KBM-7 (cell line): ENCODE measurements at regions not wholly inside any gene's neighbourhood (a gene's known extent, or its start where the extent isn't known, plus 50 kb on each side); places are given as distances from the start of the nearest gene placed in this dataset.
"Not testable (repeated sequence)": the region's sequence is repeated elsewhere in the genome, so short reads cannot be mapped to it uniquely, and the experiment has no call there.

ENCODE experiments used
- DNase-seq: peaks from one replicate; pipeline ENCODE4 v3.0.0-alpha.2; 2015
- in situ Hi-C: fragments of 300-500 bp; cut with MboI; formaldehyde crosslinking; loops from 2 replicates; pipeline ENCODE4 v1.14.3; 2020; ENCODE audit warnings: low sequenced_read_pairs, low pct_unique_long_range_greater_than_20kb, mixed read lengths

DNA sequence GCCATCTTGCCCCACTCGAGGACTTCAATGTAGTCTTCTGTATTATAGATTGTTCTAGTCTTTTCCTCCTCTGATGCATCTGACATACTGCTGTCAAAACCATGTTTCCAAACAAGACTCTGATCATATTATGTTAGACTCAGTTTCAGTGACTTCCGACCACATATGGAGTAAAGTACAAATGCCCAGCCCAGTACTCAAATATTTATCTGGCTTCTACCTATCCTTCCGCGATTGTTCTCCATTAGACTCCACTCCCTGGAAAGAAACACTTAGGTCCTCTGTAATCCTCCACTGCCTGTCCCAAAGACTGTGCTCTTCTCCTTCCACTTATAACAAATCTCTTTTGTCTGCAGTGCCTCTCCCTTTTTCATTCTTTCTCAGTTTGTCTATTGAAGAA is 439.5 kb downstream of the EFNB2 start:
- in situ Hi-C loops = no loop called here
- no peak for DNase-seq

DNA sequence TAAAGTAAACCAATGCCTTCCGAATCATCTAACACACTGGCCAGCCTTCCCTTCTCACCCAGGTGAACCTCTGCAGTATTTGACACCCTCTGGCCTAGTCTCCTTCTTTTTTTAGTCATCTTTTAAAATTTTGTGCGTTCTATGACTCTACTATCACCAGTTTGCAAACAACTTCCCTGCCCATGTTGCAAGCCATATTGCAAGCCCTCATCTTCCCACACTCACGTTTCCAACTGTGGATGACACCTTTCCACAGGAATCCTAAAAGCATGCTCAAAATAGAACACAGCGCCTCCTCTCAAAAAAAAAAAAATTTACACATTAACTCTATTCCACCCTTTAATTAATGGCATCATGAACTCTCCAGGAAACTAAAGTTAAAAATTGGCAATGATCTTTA is 440.1 kb downstream of the EFNB2 start:
- in situ Hi-C loops = no loop called here

DNA sequence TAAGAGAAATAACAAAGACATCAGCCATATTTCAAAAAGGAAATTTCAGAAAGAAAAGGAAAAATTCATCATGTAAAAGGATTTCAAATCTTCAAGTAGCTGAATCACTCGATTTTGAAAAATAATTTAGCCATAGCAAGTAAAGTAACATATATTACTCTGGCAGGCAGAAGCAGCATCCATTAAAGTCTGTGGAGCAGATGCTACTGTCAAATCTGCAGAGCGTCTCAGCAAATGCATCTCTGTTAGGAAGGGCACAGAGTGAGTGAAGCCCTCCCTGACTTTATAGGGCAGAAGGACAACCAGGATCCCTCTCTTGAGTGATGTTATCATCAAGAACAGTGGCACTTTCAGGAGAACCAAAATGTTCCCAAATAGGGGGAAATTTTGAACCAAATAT is 445.5 kb downstream of the EFNB2 start:
- DNase-seq = no peak
- in situ Hi-C loops = no loop called here

More for the DNA sequence above, 440.1 kb downstream of the EFNB2 start:
- no peak for DNase-seq

DNA sequence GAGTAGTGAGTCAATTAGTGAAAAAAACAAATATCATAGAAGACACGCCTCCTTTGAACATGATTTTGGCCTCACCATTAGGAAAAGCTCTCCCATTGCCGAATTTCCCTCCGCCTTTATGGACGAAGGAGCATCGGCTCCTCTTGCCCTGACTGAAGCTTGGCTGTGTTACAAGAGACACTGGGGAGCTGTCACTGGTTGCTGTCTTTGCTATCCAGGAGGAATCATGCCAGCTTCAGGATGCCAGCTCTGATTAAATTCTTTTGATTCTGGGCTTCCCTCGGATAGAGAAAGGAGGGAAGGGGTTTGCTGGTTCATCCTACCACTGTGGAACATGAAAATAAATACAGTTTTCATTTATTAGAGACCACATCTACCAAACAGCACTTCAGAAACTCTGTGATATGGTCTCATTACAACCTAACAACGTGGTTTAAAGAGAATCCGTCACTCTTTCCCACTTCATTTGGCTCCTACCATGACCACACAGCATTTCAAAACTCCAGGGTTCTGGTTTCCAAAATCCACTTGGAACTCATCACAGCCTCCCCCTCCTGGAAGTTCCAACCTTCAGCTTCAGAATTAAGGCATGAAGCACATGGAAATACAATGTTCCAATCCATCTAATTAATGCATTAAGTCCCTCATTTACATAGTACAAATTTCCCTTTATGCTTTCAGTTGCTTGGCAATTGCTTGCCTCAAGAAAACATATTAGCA is 446.0 kb downstream of the EFNB2 start:
- no peak for DNase-seq
- in situ Hi-C loops = no loop called here

DNA sequence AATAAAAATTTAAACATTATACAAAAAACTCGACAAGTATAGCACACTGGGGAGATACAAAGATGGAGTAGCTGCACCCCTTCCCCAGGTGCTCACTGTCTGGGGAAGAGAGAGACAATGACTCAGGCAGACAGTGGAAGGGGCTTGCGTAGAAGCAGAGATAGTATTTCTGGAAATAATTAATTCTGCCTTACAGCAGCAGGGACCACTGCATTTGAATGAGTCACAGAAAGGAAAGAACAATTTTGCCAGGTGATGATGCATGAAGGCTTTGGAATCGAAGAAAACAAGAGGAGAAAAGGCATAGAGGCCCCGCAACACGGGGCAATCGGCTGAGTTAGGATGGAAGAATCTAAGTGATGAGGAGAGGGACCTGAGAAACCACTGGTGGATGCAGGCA is 447.4 kb downstream of the EFNB2 start:
- in situ Hi-C loops = no loop called here
- DNase-seq = no peak

DNA sequence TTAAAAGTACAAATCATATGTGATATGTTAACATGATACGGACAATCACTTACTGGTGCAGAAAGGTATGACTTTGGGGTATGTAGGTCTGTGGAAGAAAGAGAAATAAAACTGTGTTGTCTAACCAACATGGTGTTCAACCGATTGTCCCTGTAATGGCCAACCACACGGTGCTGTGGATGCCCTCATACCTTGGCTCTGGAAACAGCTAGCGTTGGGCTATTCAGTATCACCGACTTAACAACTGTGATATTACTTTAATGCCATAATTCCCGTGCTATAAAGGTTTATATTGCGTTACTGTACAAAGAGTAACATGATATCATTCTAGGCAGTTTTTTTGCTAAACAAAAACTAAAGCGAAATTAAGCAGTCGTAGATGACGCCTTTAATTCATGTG is 448.3 kb downstream of the EFNB2 start:
- no peak for DNase-seq
- in situ Hi-C loops = no loop called here

DNA sequence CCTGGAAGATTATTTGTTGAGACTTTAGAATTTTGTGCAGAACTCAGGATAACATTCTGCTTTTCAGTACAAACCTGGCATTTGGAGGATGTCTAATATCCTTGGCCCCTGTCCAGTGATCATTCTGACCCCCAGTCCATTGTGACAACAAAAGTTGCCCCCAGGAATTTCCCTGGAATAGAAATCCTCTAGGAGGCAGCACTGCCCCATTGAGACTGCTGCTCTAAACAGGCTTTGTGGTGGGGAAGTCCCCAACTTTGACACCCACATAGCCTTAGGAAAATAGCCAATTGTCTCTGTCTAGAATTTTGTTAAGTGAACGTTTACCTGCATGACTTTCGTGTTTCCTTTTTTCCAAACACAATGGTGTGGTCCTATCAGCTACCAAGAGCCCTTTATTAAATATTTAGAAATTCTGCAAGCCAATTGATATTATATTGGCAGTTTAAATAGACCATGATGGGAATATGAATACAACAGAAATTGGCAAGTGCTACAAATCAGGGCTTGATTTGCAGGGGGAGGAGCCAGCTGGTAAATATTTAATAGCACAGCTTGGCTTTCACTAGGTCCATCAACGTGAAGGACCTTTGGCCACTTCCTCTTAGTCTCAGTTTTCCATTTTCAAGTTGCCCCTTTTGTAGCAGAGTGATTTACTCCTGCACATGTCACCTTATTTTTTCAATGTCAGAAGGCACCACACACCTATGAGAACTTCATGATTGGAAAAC is 451.7 kb downstream of the EFNB2 start:
- peak; percentile 15 for DNase-seq
- in situ Hi-C loops = no loop called here

DNA sequence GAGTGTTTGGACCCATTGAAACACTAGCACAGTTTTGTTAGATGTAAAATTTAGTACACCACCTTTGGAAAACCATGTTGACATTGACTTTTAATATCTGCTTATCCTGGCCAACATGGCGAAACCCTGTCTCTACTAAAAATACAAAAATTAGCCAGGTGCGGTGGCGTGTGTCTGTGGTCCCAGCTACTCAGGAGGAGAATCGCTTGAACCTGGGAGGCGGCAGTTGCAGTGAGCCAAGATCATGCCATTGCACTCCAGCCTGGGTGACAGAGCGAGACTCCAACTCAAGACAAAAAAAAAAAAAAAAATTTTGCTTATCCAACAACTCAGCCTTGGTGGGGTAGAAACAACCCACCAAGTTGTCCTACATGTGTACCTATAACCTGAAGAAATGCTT is 454.2 kb downstream of the EFNB2 start:
- DNase-seq, in situ Hi-C loops: not testable (repeated sequence)

DNA sequence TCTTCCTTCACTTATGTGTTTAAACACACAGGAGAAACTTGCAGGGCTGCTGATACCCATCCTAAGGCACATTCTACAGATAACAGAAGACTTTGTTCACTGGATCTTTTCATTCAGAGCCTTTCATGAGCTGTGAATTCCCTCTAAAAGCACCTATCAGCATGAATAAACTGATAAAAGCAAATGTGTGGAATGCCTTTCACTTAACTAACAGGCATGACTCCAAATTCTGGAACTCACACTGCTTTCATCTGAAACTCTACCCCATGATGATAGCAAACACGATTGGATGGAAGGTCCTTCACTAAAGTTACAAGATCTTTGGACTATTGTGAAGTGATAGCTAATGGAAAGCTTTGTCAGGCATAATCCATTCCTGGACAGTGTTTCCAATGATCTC is 457.3 kb downstream of the EFNB2 start:
- in situ Hi-C loops = no loop called here
- no peak for DNase-seq

DNA sequence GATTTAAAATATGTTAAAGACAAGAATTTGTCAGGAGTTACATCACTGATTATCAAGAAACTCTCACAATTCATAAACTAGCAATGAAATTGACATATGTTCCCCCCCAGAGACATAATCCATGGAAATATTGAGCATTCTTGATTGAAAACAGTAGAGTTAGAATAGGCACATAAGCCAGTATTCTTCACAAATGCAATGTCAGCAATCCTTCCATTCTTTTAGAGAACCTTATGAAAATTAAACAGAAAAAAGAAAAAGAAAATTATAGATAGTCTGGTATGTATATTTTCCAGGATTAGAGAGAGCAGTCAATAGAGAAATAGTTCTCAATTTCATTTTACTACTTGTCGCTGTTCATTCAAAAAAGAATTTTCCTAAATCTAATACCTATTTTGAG is 458.4 kb downstream of the EFNB2 start:
- in situ Hi-C loops = no loop called here

DNA sequence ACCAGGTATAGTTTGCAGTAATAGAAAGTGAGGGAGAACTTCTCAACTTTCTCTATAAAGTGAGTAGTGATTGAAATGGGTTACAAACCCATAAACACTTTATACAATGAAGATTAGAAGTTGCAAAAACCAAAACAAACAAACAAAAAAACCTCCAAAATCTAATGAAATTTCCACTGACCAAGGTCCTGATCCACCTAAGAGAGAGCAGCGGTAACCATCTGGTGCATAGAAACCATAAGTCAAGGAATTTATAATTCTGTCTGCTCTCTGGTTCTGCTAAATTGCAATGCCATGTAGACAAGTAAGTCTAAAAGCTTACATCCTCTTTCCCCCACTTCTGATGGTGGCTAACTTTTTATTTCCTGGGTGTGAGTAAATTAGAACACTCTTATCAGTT is 463.4 kb downstream of the EFNB2 start:
- DNase-seq = no peak
- in situ Hi-C loops = no loop called here

More for the DNA sequence above, 458.4 kb downstream of the EFNB2 start:
- DNase-seq = no peak

DNA sequence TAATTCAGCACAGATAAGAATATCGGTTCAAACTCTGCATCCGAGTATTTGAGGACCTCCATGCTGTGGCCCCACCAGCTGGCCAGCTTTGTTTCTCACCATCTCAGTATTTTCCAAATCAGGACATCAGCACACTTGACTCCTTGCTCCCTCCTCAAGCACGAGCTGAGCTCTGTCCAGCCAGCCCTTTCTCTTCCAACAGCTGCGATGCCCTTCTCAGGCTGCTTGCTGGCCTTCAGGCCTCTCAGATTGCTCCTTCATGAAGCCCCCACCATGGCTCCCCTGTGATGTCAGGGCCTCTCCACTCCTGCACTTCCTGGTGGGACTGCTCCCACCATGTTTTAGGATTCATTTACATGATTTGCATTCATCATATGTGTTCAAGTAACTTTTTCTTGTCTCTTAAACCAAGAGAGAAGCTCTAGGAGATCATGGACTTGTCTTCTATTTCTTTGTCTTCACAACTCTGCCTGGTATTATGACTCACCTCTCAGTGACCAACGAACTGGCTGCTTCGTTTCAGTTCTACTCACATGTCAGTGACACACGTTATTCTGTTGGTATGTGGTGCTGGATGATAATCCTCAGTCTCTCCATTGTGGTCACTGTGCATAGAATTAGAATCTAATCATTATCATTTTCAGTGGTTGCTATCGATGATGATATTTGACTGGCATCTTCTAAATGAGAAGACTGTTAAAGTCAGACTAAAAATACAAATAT is 471.7 kb downstream of the EFNB2 start:
- no peak for DNase-seq
- in situ Hi-C loops = no loop called here

DNA sequence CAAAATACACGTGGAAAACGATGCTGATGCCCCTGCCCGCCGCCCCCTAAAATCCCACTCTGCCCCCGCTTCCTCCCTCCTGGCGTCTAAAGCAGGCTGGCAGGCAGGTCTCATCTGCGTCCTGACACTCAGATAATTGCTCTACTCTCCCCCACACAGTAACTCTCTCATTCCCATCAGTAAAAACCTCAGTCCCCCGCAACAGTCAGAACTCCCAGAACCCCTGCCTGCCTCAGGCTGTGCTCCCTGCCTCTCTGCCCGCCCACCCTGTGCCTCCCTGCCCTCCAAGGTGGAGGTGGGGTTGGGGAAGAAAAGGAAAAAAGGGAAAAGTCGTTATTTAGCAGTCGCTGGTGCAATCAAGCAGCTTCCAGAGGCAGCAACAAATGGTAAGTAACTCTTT is 473.7 kb downstream of the EFNB2 start:
- DNase-seq = no peak
- in situ Hi-C loops = no loop called here

DNA sequence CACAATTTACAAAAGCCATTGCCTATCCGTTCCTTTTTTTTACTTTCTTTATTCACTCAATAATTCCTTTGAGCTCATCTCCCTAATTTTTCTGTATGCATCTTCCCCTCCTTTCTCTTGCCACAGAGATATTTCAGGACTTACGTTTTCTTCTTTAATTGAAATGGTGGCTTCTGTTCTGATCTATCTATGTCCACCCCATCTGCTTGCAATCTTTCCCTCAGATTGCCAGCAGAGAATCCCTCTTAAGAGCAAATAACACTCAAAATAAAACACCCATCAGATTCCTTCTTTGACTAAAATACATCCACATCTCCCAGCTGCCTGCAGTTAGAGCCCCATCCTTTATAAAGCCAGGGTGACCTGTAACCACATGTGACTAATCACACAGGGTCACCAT is 478.6 kb downstream of the EFNB2 start:
- in situ Hi-C loops = no loop called here
- DNase-seq = no peak

DNA sequence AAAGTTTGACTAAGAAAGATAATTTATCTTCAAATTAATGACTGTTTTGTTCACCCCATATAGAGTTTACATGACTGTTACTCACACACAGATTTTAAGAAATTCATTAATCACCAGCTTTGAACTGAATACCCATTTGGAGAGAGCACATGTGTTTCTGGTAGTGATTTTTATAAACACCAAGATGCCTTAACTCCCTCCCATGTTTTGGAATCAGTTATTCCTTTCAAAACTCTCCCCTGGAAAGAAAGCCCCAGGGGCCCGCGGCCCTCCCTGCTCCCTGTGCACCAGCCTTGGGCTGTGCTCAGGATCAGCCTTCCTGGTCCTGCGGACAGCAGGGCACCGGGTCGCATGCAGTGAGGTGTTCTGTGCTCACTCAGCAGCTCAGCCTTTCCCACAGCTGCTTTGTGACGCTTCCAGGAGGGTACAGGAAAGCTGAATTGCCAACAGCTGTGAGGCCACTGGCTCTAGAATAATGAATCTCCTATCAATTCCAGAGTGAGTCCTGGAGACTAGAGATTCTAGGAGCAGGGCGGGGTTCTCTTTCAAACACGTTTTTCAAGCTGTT is 483.2 kb downstream of the EFNB2 start:
- in situ Hi-C loops = no loop called here
- DNase-seq = no peak

DNA sequence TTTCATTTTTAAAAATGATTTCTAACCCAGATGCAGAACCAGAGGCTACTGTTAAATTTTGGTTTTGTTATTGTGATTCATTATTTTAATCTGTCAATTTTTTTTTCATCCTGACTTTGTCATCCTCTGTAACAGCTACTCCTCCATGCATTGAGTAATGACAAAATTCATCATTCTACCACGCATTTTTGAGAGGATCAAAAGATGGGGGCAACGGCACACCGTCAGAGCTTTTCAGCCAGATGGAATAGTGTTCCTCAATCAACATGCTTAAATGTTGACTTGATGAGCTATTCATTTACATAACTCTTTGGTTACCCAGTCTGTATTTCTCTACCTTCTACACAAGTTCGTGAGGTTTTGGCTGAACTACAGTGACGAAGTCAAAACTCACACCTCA is 486.3 kb downstream of the EFNB2 start:
- DNase-seq = no peak
- in situ Hi-C loops = no loop called here

DNA sequence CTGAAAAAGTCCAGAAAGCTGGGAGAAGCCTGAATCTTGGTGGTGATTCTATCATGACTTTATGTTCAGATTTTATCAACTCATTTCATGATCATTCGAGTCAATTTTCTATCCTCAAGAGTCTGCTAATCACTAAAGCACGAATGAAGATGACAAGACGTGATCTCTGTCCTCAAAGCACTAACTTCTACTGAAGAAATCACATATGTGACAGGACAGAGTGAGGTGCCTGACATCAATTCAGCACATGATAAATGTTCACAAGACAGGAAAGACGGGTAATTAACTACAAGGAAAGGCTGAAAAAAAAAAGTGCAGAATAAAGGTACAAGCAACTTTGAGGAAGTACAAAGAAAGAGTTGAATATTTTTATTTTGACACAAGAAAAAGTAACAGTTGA is 487.1 kb downstream of the EFNB2 start:
- in situ Hi-C loops = no loop called here
- no peak for DNase-seq

DNA sequence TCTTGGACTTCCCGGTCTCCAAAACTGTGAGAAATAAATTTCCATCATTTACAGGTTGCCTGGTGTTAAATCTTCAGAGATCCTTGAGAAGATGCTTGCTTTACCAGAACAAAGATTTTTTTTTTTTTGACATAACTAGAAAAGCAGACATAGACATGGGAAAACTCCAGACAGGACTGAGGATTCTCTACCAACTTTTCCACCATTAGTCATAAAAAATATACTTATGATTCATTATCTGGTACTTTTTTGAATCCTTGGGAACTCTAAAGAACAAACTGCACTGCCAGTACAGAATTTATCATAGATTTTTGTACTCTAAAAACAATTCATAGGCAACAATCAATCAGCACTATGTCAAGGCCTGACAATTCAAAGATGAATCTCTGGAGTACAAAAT is 487.6 kb downstream of the EFNB2 start:
- no peak for DNase-seq
- in situ Hi-C loops = no loop called here

DNA sequence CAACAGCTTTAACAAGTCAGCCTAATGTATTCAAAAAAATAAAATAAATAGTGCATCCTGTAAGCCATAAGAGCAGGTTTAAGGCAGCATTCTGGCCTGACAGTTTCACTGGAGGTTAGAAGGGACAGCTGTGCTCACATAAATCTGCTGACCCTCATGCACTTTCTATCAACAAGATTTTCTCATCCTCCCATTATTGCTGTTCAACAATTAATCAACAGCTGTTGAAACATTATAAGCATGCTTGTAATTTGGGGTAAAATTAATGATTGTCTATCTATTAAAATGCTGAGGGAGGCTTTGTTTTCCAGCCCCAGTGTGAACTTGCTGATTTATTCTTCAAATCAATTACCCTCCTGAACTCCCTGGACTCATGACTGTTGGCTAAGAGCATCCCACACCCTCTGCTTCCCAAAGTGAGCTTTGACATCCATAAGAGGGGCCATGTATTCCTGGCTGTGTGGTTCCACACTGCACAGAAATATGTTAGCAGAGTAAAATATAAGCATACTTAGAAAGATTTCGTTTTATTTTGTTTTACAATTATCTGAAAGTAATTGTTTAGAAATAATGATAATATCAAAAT is 492.4 kb downstream of the EFNB2 start:
- in situ Hi-C loops = no loop called here
- no peak for DNase-seq

DNA sequence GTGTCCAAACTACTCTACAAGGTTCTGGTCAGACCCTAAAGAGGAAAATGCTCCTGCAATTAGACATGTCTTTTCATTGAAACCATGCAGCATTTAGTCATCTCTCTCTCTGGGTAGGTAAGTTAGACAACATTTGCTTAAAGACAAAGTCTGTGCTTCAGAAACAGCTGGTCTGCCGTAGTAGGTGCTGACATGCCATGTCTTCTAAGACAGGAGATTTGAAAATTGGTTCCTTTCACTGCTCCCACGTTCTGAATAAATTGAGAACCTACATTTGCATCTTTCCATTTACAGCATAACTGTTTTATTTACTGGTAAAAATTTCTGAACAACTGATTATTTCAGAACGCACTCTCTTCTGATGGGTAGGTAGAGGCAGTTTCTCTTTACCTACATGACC is 494.0 kb downstream of the EFNB2 start:
- in situ Hi-C loops = no loop called here
- DNase-seq = no peak
